ENCODE measurements at regions not wholly inside any gene's neighbourhood (a gene's known extent, or its start where the extent isn't known, plus 50 kb on each side); places are given as distances from the start of the nearest gene placed in this dataset.

DNA sequence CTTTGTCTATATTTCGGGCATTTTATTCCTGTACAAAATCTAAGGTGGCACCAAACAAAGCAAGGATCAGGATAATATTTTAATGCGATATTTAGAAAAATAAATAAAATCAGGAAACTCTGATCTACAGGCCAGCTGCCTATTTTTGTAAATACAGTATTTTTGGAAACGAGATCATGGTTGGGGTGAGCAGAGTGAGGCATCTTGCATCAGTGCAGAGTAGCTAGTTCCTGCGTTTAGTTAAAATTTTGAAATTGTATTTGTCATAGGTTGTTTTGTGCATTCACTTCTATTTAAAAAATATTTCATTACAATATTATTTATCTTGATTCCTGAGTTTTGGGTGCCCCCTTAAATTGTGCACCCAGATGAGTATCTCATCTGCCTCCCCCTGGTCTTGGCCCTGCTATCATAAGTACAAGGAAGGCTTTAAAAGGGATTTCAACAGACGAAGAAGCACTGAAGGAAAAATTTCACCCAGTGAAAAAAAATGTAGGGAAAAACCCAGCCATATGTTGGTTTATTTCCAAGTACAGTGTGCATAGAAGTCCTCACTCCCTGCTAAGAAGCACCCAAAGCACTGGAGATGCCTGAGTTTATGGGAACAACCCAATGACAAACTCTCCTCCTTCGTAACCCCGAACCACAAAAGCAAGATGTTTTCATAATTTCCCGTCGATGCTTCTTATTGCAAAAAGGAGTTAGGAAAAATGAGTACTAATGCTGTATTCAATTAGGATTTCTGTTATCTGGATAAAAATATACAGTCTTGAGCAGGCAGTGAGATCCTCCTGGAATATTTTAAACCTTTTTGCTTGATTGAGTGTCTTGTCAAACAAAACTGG, 304.7 kb upstream of the CLINT1 start:
- no peak overlapping the region for H3K4me3 ChIP-seq (ENCODE audit: low read depth, low read length)
- DNase-seq (ENCODE audit: low read depth), result no peak
- TF ChIP-seq, protein P1, sequence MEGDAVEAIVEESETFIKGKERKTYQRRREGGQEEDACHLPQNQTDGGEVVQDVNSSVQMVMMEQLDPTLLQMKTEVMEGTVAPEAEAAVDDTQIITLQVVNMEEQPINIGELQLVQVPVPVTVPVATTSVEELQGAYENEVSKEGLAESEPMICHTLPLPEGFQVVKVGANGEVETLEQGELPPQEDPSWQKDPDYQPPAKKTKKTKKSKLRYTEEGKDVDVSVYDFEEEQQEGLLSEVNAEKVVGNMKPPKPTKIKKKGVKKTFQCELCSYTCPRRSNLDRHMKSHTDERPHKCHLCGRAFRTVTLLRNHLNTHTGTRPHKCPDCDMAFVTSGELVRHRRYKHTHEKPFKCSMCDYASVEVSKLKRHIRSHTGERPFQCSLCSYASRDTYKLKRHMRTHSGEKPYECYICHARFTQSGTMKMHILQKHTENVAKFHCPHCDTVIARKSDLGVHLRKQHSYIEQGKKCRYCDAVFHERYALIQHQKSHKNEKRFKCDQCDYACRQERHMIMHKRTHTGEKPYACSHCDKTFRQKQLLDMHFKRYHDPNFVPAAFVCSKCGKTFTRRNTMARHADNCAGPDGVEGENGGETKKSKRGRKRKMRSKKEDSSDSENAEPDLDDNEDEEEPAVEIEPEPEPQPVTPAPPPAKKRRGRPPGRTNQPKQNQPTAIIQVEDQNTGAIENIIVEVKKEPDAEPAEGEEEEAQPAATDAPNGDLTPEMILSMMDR (IDR thresholded peaks at IDR 0.05; ENCODE audit: low read depth, low read length, missing control alignments), result no peak

DNA sequence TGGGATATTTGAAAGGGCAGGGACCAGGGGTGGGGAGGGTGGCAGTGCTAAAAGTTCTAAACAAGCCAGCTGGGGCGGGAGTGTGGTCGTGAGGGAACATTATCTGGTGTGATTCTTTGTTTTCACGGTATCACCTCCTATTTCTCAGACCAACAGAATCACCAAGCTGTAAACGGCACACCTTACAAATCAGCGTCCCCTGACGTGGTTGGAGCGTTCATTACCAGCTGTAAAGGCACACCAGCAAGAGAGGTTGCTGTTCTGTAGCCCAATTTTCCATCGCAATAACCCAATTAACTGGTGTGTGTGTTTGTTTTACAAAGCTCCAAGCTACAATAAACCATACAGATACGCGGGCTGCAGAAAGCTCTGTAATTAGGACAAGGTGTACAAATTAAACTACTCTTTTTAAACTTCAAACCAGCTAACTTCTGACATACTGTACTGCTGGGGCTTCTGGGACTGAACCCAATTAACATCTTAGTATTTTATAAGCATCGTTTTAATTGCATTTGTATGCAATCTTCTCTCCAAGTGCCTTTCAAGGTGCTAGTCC, 303.6 kb upstream of the CLINT1 start:
- TF ChIP-seq, protein P1 (IDR thresholded peaks at IDR 0.05; ENCODE audit: low read depth, low read length, missing control alignments), result no peak
- no peak overlapping the region for H3K4me3 ChIP-seq (ENCODE audit: low read depth, low read length)
- no peak for DNase-seq (ENCODE audit: low read depth)

DNA sequence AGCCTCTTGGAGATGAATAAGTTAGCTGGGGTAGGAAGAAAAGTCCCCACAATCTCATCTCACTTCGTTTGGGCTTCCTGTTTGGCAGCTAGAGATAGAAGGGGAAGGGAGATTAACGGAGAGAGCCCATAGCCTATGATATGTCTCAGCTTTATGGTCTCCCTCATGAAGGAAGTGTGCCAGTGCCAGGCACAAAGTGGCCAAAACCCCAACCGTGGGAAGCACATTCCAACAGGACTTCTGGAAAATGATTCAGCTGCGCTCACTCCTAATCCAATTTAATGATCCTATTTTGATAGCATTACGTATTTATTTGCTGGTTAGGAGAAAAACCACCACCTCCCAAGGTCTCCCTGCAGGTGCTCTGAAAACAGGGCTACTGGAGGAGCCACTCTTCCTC, 303.1 kb upstream of the CLINT1 start:
- no peak overlapping the region for H3K4me3 ChIP-seq (ENCODE audit: low read depth, low read length)
- no peak for DNase-seq (ENCODE audit: low read depth)
- TF ChIP-seq, protein P1 (IDR thresholded peaks at IDR 0.05; ENCODE audit: low read depth, low read length, missing control alignments), result no peak

DNA sequence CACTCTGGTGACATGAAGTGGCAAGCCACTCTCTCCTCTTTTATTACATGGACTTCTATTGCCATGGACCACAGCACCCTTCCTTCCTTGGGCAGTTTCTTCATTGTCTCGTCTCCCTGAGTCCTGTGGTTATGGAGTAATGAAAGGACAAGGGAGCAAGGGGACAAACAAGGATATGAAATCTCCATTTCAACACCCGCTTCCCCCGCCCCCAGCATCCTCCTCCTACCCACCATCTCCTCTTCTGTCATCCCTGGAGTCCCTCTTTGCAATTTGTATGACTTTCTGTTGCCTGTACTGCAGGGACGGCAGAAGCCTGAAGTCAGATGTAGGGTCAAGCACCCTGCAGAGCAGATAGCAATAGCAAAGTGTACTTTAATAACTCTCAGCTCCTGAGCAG, 300.7 kb upstream of the CLINT1 start:
- DNase-seq (ENCODE audit: low read depth), result no peak
- no peak overlapping the region for H3K4me3 ChIP-seq (ENCODE audit: low read depth, low read length)
- TF ChIP-seq, protein P1 (IDR thresholded peaks at IDR 0.05; ENCODE audit: low read depth, low read length, missing control alignments), result no peak

DNA sequence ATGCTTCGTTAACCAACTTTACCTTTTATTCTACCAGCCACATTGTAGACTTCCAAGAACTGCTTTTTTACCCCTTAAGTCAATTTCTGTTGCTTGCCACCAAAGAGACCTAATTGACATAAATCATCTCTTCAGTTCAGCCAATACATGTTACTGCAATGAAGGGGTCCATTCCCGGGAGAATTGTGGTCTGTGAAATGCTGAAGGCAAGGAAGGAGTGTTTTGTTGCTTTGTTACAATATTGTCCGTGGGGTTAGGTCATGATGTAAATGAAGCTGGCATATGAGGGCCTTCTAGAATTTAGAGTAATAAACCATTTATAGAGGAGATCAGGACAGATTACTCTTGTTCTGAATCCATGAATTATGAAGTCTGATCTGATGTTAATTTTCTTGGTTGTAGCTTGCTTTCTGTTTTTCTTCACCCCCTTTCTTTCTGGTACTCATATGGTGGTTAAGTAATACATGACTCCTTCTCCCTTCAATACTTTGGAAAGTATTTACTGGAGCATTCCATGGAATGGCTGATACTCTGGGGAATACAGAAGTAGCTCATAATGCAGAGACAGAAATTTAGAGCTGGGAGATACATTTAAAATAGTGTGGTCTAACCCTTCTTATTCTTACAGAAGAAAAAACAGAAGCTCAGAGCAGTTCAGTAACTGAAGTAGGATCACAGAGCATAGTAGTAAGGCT, 297.0 kb upstream of the CLINT1 start:
- TF ChIP-seq, protein P1 (IDR thresholded peaks at IDR 0.05; ENCODE audit: low read depth, low read length, missing control alignments), result no peak
- H3K4me3 ChIP-seq (ENCODE audit: low read depth, low read length), result no peak overlapping the region
- DNase-seq (ENCODE audit: low read depth), result no peak

DNA sequence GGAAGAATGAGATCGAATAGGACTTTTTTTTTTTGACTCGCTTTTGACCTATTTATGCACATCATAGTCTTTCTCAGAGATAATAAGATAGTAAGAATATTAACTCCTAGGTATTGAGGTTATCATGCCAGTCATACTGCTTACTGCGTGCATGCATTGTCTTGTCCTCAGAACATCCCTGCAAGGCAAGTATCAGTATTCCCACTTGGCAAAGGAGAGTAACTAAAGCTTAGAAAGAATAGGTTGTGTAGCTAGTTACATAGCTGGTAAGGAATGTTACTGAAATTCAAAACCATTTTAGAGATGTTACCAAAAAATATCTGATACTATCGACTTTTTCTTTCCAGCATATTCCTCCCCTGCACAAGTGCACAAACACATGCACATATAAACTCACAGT, 296.1 kb upstream of the CLINT1 start:
- TF ChIP-seq, protein P1 (IDR thresholded peaks at IDR 0.05; ENCODE audit: low read depth, low read length, missing control alignments), result no peak
- no peak for DNase-seq (ENCODE audit: low read depth)
- no peak overlapping the region for H3K4me3 ChIP-seq (ENCODE audit: low read depth, low read length)

Data from GM12864 (cell line).